HG03521 (cell line): ENCODE measurements at regions not wholly inside any gene's neighbourhood (a gene's known extent, or its start where the extent isn't known, plus 50 kb on each side); places are given as distances from the start of the nearest gene placed in this dataset.
"Not testable (repeated sequence)": the region's sequence is repeated elsewhere in the genome, so short reads cannot be mapped to it uniquely, and the experiment has no call there.

Experiments used
- ATAC-seq: cut with Tn5 transposase; IDR thresholded peaks from one replicate; pipeline ENCODE4 v1.9.1; 2021; ENCODE audit warnings: mild to moderate bottlenecking, moderate library complexity; ENCODE audit not compliant: unreplicated experiment

GRCh38 chr14:57150449-57150848, 118.3 kb downstream of the EXOC5 start:
- no peak for ATAC-seq

GRCh38 chr14:57139173-57139572, 129.5 kb downstream of the EXOC5 start:
- no peak for ATAC-seq

GRCh38 chr14:57136669-57137328, 131.9 kb downstream of the EXOC5 start:
- ATAC-seq: no peak

GRCh38 chr14:57127809-57128208, 140.9 kb downstream of the EXOC5 start:
- ATAC-seq: not testable (repeated sequence)

- no peak for ATAC-seq
Observed at GRCh38 chr14:57122129-57122528, 146.6 kb downstream of the EXOC5 start.

- ATAC-seq: not testable (repeated sequence)
Observed at GRCh38 chr14:57112072-57112807, 156.5 kb downstream of the EXOC5 start.

- not testable (repeated sequence) for ATAC-seq
Observed at GRCh38 chr14:57110411-57110810, 158.3 kb downstream of the EXOC5 start.

GRCh38 chr14:57091030-57091608, 177.6 kb downstream of the EXOC5 start:
- ATAC-seq: no peak

GRCh38 chr14:57089901-57090300, 178.8 kb downstream of the EXOC5 start:
- no peak for ATAC-seq

GRCh38 chr14:57087841-57088240, 180.9 kb downstream of the EXOC5 start:
- no peak for ATAC-seq

GRCh38 chr14:57086271-57087162, 182.2 kb downstream of the EXOC5 start:
- no peak for ATAC-seq

- ATAC-seq: no peak
Observed at GRCh38 chr14:57085801-57086200, 182.9 kb downstream of the EXOC5 start.

- no peak for ATAC-seq
Observed at GRCh38 chr14:57085043-57085442, 183.7 kb downstream of the EXOC5 start.

- ATAC-seq: no peak
Observed at GRCh38 chr14:57080691-57081090, 188.0 kb downstream of the EXOC5 start.

- ATAC-seq: no peak
Observed at GRCh38 chr14:57078054-57078453, 190.7 kb downstream of the EXOC5 start.

- ATAC-seq: no peak
Observed at GRCh38 chr14:57073986-57074385, 194.7 kb downstream of the EXOC5 start.

- ATAC-seq: no peak
Observed at GRCh38 chr14:57071639-57072038, 197.1 kb downstream of the EXOC5 start.

- ATAC-seq: no peak
Observed at GRCh38 chr14:57069702-57070101, 199.0 kb downstream of the EXOC5 start.

- ATAC-seq: no peak
Observed at GRCh38 chr14:57068511-57068910, 200.2 kb downstream of the EXOC5 start.

- ATAC-seq: no peak
Observed at GRCh38 chr14:57066887-57067513, 201.7 kb downstream of the EXOC5 start.

GRCh38 chr14:57066463-57066862, 202.2 kb downstream of the EXOC5 start:
- no peak for ATAC-seq
